Dendritic cell treated with granulocyte-macrophage colony-stimulating factor and Interleukin-4, amounts not matched to agents 40 ng/mL and 50 ng/mL, for 4 days (primary cell): ENCODE measurements at regions not wholly inside any gene's neighbourhood (a gene's known extent, or its start where the extent isn't known, plus 50 kb on each side); places are given as distances from the start of the nearest gene placed in this dataset.

Experiments used
- H3K27ac Mint-ChIP-seq: one replicate; pipeline ENCODE4 v1.8.0; 2022; ENCODE audit warnings: mild to moderate bottlenecking, mixed read lengths
- H3K27me3 Mint-ChIP-seq: one replicate; pipeline ENCODE4 v1.8.0; 2022; ENCODE audit warnings: mild to moderate bottlenecking, mixed read lengths
- H3K36me3 Mint-ChIP-seq: one replicate; pipeline ENCODE4 v1.8.0; 2022; ENCODE audit warnings: low read depth, mixed read lengths
- H3K4me1 Mint-ChIP-seq: one replicate; pipeline ENCODE4 v1.8.0; 2022; ENCODE audit warnings: low read depth, mixed read lengths
- H3K4me3 Mint-ChIP-seq: one replicate; pipeline ENCODE4 v1.8.0; 2022; ENCODE audit warnings: mild to moderate bottlenecking, moderate library complexity, mixed read lengths
- H3K9me3 Mint-ChIP-seq: one replicate; pipeline ENCODE4 v1.8.0; 2022; ENCODE audit warnings: mixed read lengths
- intact Hi-C: fragments of 100-400 bp; cut with micrococcal nuclease; formaldehyde crosslinking; loops from one replicate; pipeline ENCODE4 v1.15.0; 2022

GRCh38 chr5:97728920-97729319 lies 545.9 kb upstream of the RIOK2 start:
- Mint-ChIP-seq H3K4me1 (no peaks in the 10 kb centered on the region), H3K27ac (no peak overlapping the region), H3K27me3 (no peaks in the 10 kb centered on the region), H3K9me3 (peaks cover 10% of the 10 kb centered on the region), H3K4me3 (no peak overlapping the region), H3K36me3 (no peaks in the 10 kb centered on the region)
- intact Hi-C loops, result no loop called here

GRCh38 chr5:97729938-97730337 lies 546.9 kb upstream of the RIOK2 start:
- no peak overlapping the region for H3K27ac Mint-ChIP-seq
- H3K36me3 Mint-ChIP-seq, result no peaks in the 10 kb centered on the region
- peaks cover 9% of the 10 kb centered on the region for H3K9me3 Mint-ChIP-seq
- no peak overlapping the region for H3K4me3 Mint-ChIP-seq
- H3K4me1 Mint-ChIP-seq, result no peaks in the 10 kb centered on the region
- intact Hi-C loops, result no loop called here
- H3K27me3 Mint-ChIP-seq, result no peaks in the 10 kb centered on the region

- intact Hi-C loops, result no loop called here
- Mint-ChIP-seq H3K9me3 (peaks cover 14% of the 10 kb centered on the region), H3K4me1 (no peaks in the 10 kb centered on the region)
Measured at GRCh38 chr5:97735209-97735608, 552.2 kb upstream of the RIOK2 start.

GRCh38 chr5:97737608-97738007 lies 554.6 kb upstream of the RIOK2 start:
- Mint-ChIP-seq H3K4me3 (no peak overlapping the region), H3K27ac (no peak overlapping the region)

More at GRCh38 chr5:97735209-97735608, 552.2 kb upstream of the RIOK2 start:
- H3K4me3 Mint-ChIP-seq, result no peak overlapping the region
- no peaks in the 10 kb centered on the region for H3K36me3 Mint-ChIP-seq
- H3K27ac Mint-ChIP-seq, result no peak overlapping the region
- no peaks in the 10 kb centered on the region for H3K27me3 Mint-ChIP-seq

GRCh38 chr5:97745817-97746216 lies 562.8 kb upstream of the RIOK2 start:
- H3K36me3 Mint-ChIP-seq, result no peaks in the 10 kb centered on the region
- H3K9me3 Mint-ChIP-seq, result peaks cover 9% of the 10 kb centered on the region
- no peak overlapping the region for H3K4me3 Mint-ChIP-seq
- intact Hi-C loops, result no loop called here
- no peaks in the 10 kb centered on the region for H3K27me3 Mint-ChIP-seq
- no peak overlapping the region for H3K27ac Mint-ChIP-seq
- no peaks in the 10 kb centered on the region for H3K4me1 Mint-ChIP-seq

More at GRCh38 chr5:97737608-97738007, 554.6 kb upstream of the RIOK2 start:
- peaks cover 14% of the 10 kb centered on the region for H3K9me3 Mint-ChIP-seq
- no peaks in the 10 kb centered on the region for H3K4me1 Mint-ChIP-seq
- no peaks in the 10 kb centered on the region for H3K36me3 Mint-ChIP-seq
- H3K27me3 Mint-ChIP-seq, result no peaks in the 10 kb centered on the region
- intact Hi-C loops, result no loop called here

- intact Hi-C loops, result no loop called here
Measured at GRCh38 chr5:97750576-97750975, 567.5 kb upstream of the RIOK2 start.

GRCh38 chr5:97751540-97751939 lies 568.5 kb upstream of the RIOK2 start:
- Mint-ChIP-seq H3K4me3 (no peak overlapping the region), H3K36me3 (no peaks in the 10 kb centered on the region), H3K27me3 (no peaks in the 10 kb centered on the region), H3K9me3 (no peaks in the 10 kb centered on the region), H3K27ac (no peak overlapping the region), H3K4me1 (no peaks in the 10 kb centered on the region)
- intact Hi-C loops, result no loop called here

More at GRCh38 chr5:97750576-97750975, 567.5 kb upstream of the RIOK2 start:
- no peaks in the 10 kb centered on the region for H3K4me1 Mint-ChIP-seq
- no peaks in the 10 kb centered on the region for H3K27me3 Mint-ChIP-seq
- no peak overlapping the region for H3K4me3 Mint-ChIP-seq
- H3K9me3 Mint-ChIP-seq, result peaks cover 6% of the 10 kb centered on the region
- no peak overlapping the region for H3K27ac Mint-ChIP-seq
- H3K36me3 Mint-ChIP-seq, result no peaks in the 10 kb centered on the region

GRCh38 chr5:97752871-97753270 lies 569.8 kb upstream of the RIOK2 start:
- intact Hi-C loops, result no loop called here
- Mint-ChIP-seq H3K27ac (no peak overlapping the region), H3K4me1 (no peaks in the 10 kb centered on the region), H3K4me3 (no peak overlapping the region), H3K36me3 (no peaks in the 10 kb centered on the region), H3K27me3 (no peaks in the 10 kb centered on the region), H3K9me3 (no peaks in the 10 kb centered on the region)

GRCh38 chr5:97762483-97762882 lies 579.4 kb upstream of the RIOK2 start:
- Mint-ChIP-seq H3K4me1 (no peaks in the 10 kb centered on the region), H3K27ac (no peak overlapping the region), H3K36me3 (no peaks in the 10 kb centered on the region), H3K27me3 (no peaks in the 10 kb centered on the region), H3K9me3 (no peaks in the 10 kb centered on the region), H3K4me3 (no peak overlapping the region)
- intact Hi-C loops, result no loop called here

- H3K36me3 Mint-ChIP-seq, result no peaks in the 10 kb centered on the region
- H3K9me3 Mint-ChIP-seq, result peaks cover 8% of the 10 kb centered on the region
- H3K4me1 Mint-ChIP-seq, result no peaks in the 10 kb centered on the region
- H3K27ac Mint-ChIP-seq, result no peak overlapping the region
- H3K27me3 Mint-ChIP-seq, result no peaks in the 10 kb centered on the region
- no peak overlapping the region for H3K4me3 Mint-ChIP-seq
- intact Hi-C loops, result no loop called here
Measured at GRCh38 chr5:97764700-97765099, 581.7 kb upstream of the RIOK2 start.

GRCh38 chr5:97778451-97778850 lies 595.4 kb upstream of the RIOK2 start:
- H3K4me3 Mint-ChIP-seq, result no peak overlapping the region
- intact Hi-C loops, result no loop called here
- no peak overlapping the region for H3K27ac Mint-ChIP-seq
- H3K27me3 Mint-ChIP-seq, result no peaks in the 10 kb centered on the region
- H3K9me3 Mint-ChIP-seq, result peaks cover 27% of the 10 kb centered on the region
- H3K4me1 Mint-ChIP-seq, result no peaks in the 10 kb centered on the region
- H3K36me3 Mint-ChIP-seq, result no peaks in the 10 kb centered on the region

- Mint-ChIP-seq H3K9me3 (peaks cover 15% of the 10 kb centered on the region), H3K4me3 (no peak overlapping the region), H3K27me3 (no peaks in the 10 kb centered on the region), H3K27ac (no peak overlapping the region), H3K36me3 (no peaks in the 10 kb centered on the region), H3K4me1 (no peaks in the 10 kb centered on the region)
- intact Hi-C loops, result no loop called here
Measured at GRCh38 chr5:97788369-97788768, 605.3 kb upstream of the RIOK2 start.

- Mint-ChIP-seq H3K36me3 (no peaks in the 10 kb centered on the region), H3K9me3 (peaks cover 16% of the 10 kb centered on the region), H3K4me3 (no peak overlapping the region), H3K4me1 (no peaks in the 10 kb centered on the region), H3K27ac (no peak overlapping the region), H3K27me3 (no peaks in the 10 kb centered on the region)
- intact Hi-C loops, result no loop called here
Measured at GRCh38 chr5:97797994-97798451, 615.0 kb upstream of the RIOK2 start.

GRCh38 chr5:97801461-97801860 lies 618.4 kb upstream of the RIOK2 start:
- Mint-ChIP-seq H3K27ac (no peak overlapping the region), H3K4me3 (no peak overlapping the region), H3K36me3 (no peaks in the 10 kb centered on the region), H3K4me1 (no peaks in the 10 kb centered on the region), H3K27me3 (no peaks in the 10 kb centered on the region), H3K9me3 (peaks cover 16% of the 10 kb centered on the region)
- intact Hi-C loops, result no loop called here

- Mint-ChIP-seq H3K36me3 (no peaks in the 10 kb centered on the region), H3K9me3 (peaks cover 37% of the 10 kb centered on the region), H3K4me1 (no peaks in the 10 kb centered on the region), H3K27me3 (no peaks in the 10 kb centered on the region), H3K4me3 (no peak overlapping the region), H3K27ac (no peak overlapping the region)
- intact Hi-C loops, result no loop called here
Measured at GRCh38 chr5:97820138-97820537, 637.1 kb upstream of the RIOK2 start.
